ENCODE measurements at regions not wholly inside any gene's neighbourhood (a gene's known extent, or its start where the extent isn't known, plus 50 kb on each side); places are given as distances from the start of the nearest gene placed in this dataset.

DNA sequence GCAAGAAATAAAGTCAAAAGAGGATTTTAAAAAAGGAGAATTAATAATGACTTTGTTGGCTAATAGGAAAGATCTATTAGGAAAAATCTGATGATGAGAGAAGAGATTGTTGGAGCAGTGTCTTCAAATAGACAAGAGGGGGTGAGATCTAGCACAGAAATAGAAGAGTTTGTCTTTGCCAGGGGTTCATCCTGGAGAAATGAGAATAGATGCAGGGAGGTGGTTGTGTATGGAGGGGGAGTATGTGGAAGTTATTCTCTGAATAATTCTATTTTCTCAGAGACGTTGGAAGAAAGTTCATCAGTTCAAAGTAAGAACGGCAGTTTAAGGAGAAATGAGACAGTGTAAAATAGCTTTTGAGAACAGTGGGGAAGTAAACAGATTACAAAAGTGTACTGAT is 161.3 kb downstream of the TM2D1 start:
- no peak overlapping the region for H2AFZ ChIP-seq (ENCODE audit: low read depth, low read length)
- no peaks in the 10 kb centered on the region for H3K4me1 ChIP-seq (ENCODE audit: insufficient read depth, low read length)
- H3K27me3 Mint-ChIP-seq (ENCODE audit: low read depth, unreplicated experiment), result no peaks in the 10 kb centered on the region
- no peak overlapping the region for H3K4me2 ChIP-seq (ENCODE audit: low read length)
- TF ChIP-seq, protein P1, sequence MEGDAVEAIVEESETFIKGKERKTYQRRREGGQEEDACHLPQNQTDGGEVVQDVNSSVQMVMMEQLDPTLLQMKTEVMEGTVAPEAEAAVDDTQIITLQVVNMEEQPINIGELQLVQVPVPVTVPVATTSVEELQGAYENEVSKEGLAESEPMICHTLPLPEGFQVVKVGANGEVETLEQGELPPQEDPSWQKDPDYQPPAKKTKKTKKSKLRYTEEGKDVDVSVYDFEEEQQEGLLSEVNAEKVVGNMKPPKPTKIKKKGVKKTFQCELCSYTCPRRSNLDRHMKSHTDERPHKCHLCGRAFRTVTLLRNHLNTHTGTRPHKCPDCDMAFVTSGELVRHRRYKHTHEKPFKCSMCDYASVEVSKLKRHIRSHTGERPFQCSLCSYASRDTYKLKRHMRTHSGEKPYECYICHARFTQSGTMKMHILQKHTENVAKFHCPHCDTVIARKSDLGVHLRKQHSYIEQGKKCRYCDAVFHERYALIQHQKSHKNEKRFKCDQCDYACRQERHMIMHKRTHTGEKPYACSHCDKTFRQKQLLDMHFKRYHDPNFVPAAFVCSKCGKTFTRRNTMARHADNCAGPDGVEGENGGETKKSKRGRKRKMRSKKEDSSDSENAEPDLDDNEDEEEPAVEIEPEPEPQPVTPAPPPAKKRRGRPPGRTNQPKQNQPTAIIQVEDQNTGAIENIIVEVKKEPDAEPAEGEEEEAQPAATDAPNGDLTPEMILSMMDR (IDR thresholded peaks at IDR 0.05; ENCODE audit: insufficient read depth, low read depth, low read length), result no peak
- no peak for TF ChIP-seq EZH2 (IDR thresholded peaks at IDR 0.05; ENCODE audit: insufficient read depth, low read length)
- H3K27me3 ChIP-seq (ENCODE audit: insufficient read depth, low read length), result no peaks in the 10 kb centered on the region
- no peak overlapping the region for H3K27ac Mint-ChIP-seq (ENCODE audit: unreplicated experiment)
- peaks cover 11% of the 10 kb centered on the region for H3K9me3 Mint-ChIP-seq (ENCODE audit: unreplicated experiment)
- no peaks in the 10 kb centered on the region for H3K4me1 Mint-ChIP-seq (ENCODE audit: low read depth, unreplicated experiment)
- no peak overlapping the region for H3K4me3 Mint-ChIP-seq (ENCODE audit: unreplicated experiment)
- H3K9me3 ChIP-seq (ENCODE audit: insufficient read depth, low read depth, low read length), result peaks cover 11% of the 10 kb centered on the region
- DNase-seq (ENCODE audit: low read depth) (no peak), FAIRE-seq (no peak)
- no peak overlapping the region for H3K9ac ChIP-seq (ENCODE audit: low read length)
- no peaks in the 10 kb centered on the region for H3K36me3 Mint-ChIP-seq (ENCODE audit: low read depth, unreplicated experiment)
- H3K27ac ChIP-seq (ENCODE audit: low read depth, low read length), result no peak overlapping the region
- H3K36me3 ChIP-seq (ENCODE audit: insufficient read depth, low read length), result no peaks in the 10 kb centered on the region
- no peak overlapping the region for H3K4me3 ChIP-seq (ENCODE audit: insufficient read depth, low read depth, low read length)
- H4K20me1 ChIP-seq (ENCODE audit: insufficient read depth, low read length), result no peaks in the 10 kb centered on the region
- no peaks in the 10 kb centered on the region for H3K79me2 ChIP-seq (ENCODE audit: insufficient read depth, low read length)

- Mint-ChIP-seq H3K4me3 (ENCODE audit: unreplicated experiment) (no peak overlapping the region), H3K27ac (ENCODE audit: unreplicated experiment) (peak overlapping the region; percentile 49), H3K9me3 (ENCODE audit: unreplicated experiment) (peaks cover 11% of the 10 kb centered on the region), H3K4me1 (ENCODE audit: low read depth, unreplicated experiment) (no peaks in the 10 kb centered on the region), H3K27me3 (ENCODE audit: low read depth, unreplicated experiment) (no peaks in the 10 kb centered on the region), H3K36me3 (ENCODE audit: low read depth, unreplicated experiment) (no peaks in the 10 kb centered on the region)
- no peak overlapping the region for H2AFZ ChIP-seq (ENCODE audit: low read depth, low read length)
- H3K9me3 ChIP-seq (ENCODE audit: insufficient read depth, low read depth, low read length), result peaks cover 11% of the 10 kb centered on the region
- no peaks in the 10 kb centered on the region for H4K20me1 ChIP-seq (ENCODE audit: insufficient read depth, low read length)
- no peaks in the 10 kb centered on the region for H3K4me1 ChIP-seq (ENCODE audit: insufficient read depth, low read length)
- no peak overlapping the region for H3K27ac ChIP-seq (ENCODE audit: low read depth, low read length)
- H3K36me3 ChIP-seq (ENCODE audit: insufficient read depth, low read length), result no peaks in the 10 kb centered on the region
- FAIRE-seq (no peak), DNase-seq (ENCODE audit: low read depth) (no peak)
- H3K9ac ChIP-seq (ENCODE audit: low read length), result no peak overlapping the region
- no peak overlapping the region for H3K4me2 ChIP-seq (ENCODE audit: low read length)
- H3K4me3 ChIP-seq (ENCODE audit: insufficient read depth, low read depth, low read length), result no peak overlapping the region
- H3K27me3 ChIP-seq (ENCODE audit: insufficient read depth, low read length), result no peaks in the 10 kb centered on the region
- no peak for TF ChIP-seq EZH2 (IDR thresholded peaks at IDR 0.05; ENCODE audit: insufficient read depth, low read length)
- TF ChIP-seq, protein P1 (IDR thresholded peaks at IDR 0.05; ENCODE audit: insufficient read depth, low read depth, low read length), result no peak
- H3K79me2 ChIP-seq (ENCODE audit: insufficient read depth, low read length), result no peaks in the 10 kb centered on the region
Measured at GRCh38 chr1:61561666-61562065, 163.3 kb downstream of the TM2D1 start.

DNA sequence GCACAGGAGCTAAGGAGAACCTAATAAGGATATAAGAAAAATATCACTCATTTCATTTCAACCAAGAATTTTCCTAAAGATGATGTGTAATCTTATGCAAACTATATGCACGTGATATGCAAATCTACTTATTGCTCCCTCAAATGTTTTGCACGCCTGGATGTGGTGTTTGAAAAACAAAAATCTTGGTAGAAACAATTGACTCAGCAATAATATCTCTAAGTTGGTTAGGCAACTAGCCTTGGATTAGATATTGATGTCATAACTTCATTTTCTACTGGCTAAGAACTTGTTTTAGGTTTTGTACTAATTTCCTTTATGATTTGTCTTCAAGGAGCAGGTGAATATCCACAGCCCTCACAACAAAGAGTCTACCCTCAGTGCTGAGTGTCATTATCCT is 164.6 kb downstream of the TM2D1 start:
- H3K27me3 Mint-ChIP-seq (ENCODE audit: low read depth, unreplicated experiment), result no peaks in the 10 kb centered on the region
- Histone ChIP-seq H3K36me3 (ENCODE audit: insufficient read depth, low read length) (no peaks in the 10 kb centered on the region), H3K27me3 (ENCODE audit: insufficient read depth, low read length) (no peaks in the 10 kb centered on the region), H3K27ac (ENCODE audit: low read depth, low read length) (no peak overlapping the region), H4K20me1 (ENCODE audit: insufficient read depth, low read length) (no peaks in the 10 kb centered on the region), H3K9me3 (ENCODE audit: insufficient read depth, low read depth, low read length) (peaks cover 9% of the 10 kb centered on the region), H3K4me3 (ENCODE audit: insufficient read depth, low read depth, low read length) (no peak overlapping the region), H3K4me2 (ENCODE audit: low read length) (no peak overlapping the region), H3K79me2 (ENCODE audit: insufficient read depth, low read length) (no peaks in the 10 kb centered on the region), H2AFZ (ENCODE audit: low read depth, low read length) (no peak overlapping the region), H3K4me1 (ENCODE audit: insufficient read depth, low read length) (no peaks in the 10 kb centered on the region), H3K9ac (ENCODE audit: low read length) (no peak overlapping the region)
- no peak overlapping the region for H3K4me3 Mint-ChIP-seq (ENCODE audit: unreplicated experiment)
- no peaks in the 10 kb centered on the region for H3K36me3 Mint-ChIP-seq (ENCODE audit: low read depth, unreplicated experiment)
- TF ChIP-seq EZH2 (IDR thresholded peaks at IDR 0.05; ENCODE audit: insufficient read depth, low read length), result no peak
- TF ChIP-seq, protein P1 (IDR thresholded peaks at IDR 0.05; ENCODE audit: insufficient read depth, low read depth, low read length), result no peak
- H3K4me1 Mint-ChIP-seq (ENCODE audit: low read depth, unreplicated experiment), result no peaks in the 10 kb centered on the region
- DNase-seq (ENCODE audit: low read depth) (no peak), FAIRE-seq (no peak)
- peaks cover 13% of the 10 kb centered on the region for H3K9me3 Mint-ChIP-seq (ENCODE audit: unreplicated experiment)
- no peak overlapping the region for H3K27ac Mint-ChIP-seq (ENCODE audit: unreplicated experiment)
